ENCODE measurements at regions not wholly inside any gene's neighbourhood (a gene's known extent, or its start where the extent isn't known, plus 50 kb on each side); places are given as distances from the start of the nearest gene placed in this dataset.

- DNase-seq (ENCODE audit: low read depth in 2 of 2): no peak
These were observed 59.0 kb upstream of the ZNF726 start for GRCh38 chr19:23855676-23856075.

- no peak for DNase-seq (ENCODE audit: low read depth in 2 of 2)
These were observed 62.7 kb upstream of the ZNF726 start for GRCh38 chr19:23851966-23852365.

- DNase-seq (ENCODE audit: low read depth in 2 of 2): no peak
These were observed 74.1 kb upstream of the ZNF681 start for GRCh38 chr19:23832717-23833327.

GRCh38 chr19:23823952-23824389 is 65.3 kb upstream of the ZNF681 start:
- DNase-seq (ENCODE audit: low read depth in 2 of 2): no peak

GRCh38 chr19:23822735-23823134 is 64.0 kb upstream of the ZNF681 start:
- DNase-seq (ENCODE audit: low read depth in 2 of 2): no peak

GRCh38 chr19:23817519-23817918 is 58.8 kb upstream of the ZNF681 start:
- DNase-seq (ENCODE audit: low read depth in 2 of 2): peak; percentile 4 to 12

- no peak for DNase-seq (ENCODE audit: low read depth in 2 of 2)
These were observed 51.8 kb upstream of the ZNF681 start for GRCh38 chr19:23810496-23810895.
